Limb (tissue), 2 donors: ENCODE measurements at regions not wholly inside any gene's neighbourhood (a gene's known extent, or its start where the extent isn't known, plus 50 kb on each side); places are given as distances from the start of the nearest gene placed in this dataset.

Experiments used
- DNase-seq, 2 donors: peaks; one replicate each; pipeline ENCODE4 v3.0.0-alpha.2; 2016; ENCODE audit errors: extremely low spot score in 2 of 2

DNA sequence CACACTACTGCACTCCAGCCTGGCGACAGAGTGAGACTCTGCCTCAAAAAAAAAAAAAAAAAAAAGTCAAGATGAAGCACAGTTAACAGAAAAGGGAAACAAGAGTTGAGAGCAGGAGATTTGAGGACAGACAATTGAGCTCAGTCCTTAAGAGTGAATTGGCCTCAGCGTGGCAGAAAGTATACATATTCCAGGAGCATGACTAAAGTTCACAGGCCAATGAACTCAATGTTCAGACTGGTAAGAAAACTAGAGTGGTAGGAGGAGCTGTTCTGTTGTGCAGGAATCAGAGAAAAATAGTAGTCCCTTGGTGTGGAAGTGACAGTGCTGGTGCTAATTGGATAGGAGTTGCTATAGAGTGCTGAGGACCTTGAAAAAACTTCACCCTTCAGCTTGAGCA is 60.0 kb downstream of the NRN1 start:
- no peak for DNase-seq

DNA sequence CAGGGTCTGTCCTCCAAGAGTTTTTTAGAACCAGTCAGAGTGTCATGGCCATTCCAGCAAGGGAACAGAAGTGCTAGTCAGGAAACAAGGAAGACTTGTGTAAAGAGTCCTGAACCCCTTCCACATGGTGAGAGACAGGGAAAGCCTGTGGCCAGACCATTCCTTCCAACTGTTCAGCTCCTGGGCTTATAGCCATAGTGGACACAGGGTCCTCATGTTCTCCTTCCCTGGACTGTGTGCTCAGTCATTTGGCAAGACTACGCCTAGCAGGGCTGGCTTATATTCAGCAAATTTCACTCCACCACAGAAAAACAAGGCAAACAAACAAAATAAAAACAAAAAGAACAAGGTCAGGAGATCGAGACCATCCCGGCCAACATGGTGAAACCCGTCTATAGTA is 60.5 kb downstream of the NRN1 start:
- DNase-seq: no peak

DNA sequence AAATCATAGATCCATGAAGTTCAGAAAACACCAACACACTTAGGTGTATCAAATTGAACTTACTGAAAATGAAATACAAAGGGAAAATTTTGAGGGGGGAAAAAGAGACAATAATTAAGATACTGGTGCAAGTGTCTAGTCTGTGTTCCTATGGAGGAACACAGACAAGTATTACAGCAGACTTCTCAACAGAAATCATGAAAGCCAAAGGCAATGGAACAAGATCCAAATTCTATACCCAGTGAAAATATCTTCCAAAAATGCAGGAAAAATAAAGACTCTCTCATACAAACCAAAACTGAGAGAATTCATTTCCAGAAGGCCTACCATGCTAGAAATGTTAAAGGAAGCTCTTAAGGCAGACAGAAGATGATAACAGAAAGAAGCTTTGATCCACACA is 63.1 kb downstream of the NRN1 start:
- DNase-seq: no peak

DNA sequence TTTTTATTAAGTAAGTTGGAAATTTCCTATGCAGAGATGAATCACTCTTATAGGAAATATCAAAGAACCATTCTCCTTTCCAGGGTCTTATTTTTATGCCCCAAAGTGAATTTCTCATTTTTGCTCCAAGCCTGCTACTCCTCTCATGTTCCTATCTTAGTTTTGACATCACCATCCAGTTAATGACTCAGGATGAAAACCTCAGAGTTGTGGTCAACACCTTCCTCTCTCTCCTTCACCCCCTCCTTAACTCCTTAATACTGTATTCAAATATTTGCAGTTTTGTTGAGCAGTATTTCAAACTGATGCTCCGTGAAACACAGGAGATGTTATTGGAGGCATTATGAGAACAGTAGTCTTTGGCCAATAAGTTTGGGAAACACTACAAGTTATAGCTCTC is 64.1 kb downstream of the NRN1 start:
- no peak for DNase-seq

DNA sequence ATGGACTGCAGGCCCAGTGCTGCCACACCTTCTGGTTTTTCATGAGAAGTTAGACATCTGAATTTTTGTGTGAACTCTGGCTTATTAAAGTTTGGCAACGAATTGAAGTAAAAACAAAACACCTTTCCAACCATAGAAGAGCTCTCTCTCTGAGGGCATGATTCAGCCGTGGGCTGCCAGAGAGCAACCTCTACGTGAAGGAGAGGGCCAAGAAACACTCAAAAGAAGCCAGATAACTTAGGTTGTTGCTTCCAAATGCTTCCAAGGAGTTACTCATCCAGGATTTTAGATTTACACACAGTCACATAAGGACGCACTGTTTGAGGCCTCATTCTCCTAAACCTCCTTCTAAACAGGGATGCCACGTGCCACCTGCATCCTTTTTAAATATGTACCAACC is 65.5 kb downstream of the NRN1 start:
- no peak for DNase-seq

DNA sequence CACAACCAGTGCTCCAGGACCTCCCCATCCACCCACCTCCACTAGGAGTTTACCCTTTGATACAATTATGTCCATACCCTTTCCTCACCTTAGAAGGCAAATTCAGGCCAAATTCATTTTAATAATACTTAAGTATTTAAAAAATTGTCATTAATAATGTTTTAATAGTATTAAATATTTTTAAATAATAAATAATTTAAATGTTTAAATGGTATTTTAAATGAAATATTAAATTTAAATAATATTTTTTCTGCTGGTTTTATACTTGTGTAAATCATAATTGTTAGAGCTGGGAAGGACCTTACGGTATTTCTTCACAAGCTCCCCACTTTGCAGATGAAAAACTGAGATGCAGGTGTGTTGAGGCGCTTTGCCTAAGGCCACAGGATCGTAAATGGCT is 67.8 kb downstream of the NRN1 start:
- no peak for DNase-seq

DNA sequence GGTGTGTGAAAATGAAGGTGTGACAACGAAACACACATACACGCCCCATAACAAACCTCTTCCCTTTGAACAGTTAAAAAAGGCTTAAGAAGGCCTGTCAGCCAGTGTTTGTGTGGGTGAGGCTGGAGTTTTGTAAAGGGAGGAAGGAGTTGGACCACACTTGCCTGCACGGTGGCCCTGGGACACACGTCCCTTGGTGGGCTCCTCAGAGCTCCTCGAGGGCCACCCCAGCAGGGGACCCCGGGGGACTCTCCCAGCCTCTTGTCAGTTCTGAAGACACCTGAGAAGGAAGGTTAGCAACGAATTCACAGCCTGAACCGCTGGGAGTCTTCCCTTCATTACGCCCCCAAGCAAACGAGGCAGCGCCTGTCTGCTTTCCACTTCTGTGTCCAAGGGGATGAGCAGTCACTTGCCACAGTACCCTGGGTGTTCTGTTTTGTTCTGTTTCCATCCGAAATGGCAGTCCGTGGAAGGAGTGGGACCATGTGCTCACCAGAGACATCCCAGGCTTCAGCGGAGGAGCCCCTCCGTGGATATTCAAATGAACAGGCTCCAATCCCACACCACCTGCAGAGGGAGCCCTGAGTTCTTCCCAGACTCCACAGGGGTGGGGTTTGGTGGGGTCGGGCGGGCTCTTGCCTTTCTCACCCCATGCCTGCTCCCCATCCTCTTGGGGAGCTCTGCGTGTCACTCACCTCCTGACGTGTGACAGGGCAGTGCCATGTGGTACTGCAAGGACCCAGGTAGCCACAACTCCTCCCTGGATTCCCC is 68.6 kb downstream of the NRN1 start:
- no peak for DNase-seq

DNA sequence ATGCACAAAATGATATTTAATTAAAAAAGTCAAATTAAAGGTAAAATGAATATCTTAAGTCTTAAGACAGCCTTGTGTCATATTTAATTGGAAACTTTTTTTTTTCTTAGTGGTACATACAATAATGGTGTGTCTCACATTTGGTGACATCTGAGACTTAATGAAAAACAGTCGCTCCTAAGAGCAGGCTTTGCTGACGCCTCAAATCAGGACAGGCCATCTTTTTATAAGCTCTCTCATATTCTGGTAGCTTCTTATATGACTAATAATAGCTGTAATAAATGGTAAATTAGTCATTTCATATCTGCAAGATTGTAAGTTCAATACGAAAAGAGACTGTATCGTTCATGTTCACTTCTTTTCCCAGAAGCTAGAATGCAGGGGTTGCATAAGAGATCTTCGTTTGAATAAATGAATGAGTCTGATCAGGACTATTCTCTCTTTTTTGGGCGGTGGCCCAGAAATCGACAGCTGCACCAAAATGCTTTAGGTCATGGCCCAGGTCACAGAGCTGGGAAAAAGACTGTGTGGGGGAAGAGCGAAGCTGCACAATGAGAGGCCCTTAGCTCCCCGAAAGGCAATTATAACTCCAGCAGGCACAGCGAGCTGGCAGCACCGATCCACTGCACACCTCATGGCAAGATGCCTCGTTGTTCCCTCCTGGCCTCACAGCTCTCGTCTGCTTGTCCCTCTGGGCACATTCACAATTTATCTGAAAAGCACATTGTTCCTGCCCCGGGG is 69.4 kb downstream of the NRN1 start:
- DNase-seq: peak in 1 of 2 donors; percentile 22

DNA sequence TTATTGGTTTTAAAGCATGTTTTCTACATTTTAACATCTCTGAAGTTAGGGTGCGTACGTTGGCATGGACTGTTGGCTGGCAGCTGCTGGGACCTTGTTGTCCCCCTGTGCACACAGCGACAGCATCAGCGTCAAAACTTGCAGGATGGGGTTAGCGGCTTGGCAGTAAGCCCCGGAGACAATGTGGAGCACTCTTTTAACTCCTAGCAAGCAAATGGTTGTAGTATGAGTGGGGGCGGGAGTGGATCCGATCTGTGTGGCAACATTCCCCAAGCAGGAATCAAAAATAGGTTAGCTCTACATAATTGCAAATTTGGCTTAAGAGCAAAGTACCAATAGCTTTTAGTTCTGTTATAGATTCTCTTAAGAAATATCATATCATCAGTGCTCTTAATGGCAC is 70.1 kb downstream of the NRN1 start:
- DNase-seq: peak in 1 of 2 donors; percentile 31

DNA sequence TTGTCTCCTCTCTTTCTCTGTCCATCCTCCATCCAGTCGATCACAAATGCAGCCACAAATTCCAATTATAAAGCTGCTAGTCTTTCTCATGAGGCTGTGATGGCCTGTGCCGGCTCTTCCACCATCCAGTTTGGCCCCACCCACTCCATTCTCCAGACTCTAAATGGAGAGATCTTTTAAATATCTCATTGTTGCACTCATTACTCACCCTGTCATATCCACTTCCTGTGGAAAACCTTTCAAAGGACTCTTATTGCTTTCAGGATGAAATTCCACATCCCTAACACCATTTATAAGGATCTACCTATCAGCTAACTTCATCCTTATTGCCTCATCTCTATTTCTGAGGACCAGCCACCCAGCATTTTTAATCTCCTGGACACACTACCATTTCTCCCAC is 70.6 kb downstream of the NRN1 start:
- DNase-seq: no peak

DNA sequence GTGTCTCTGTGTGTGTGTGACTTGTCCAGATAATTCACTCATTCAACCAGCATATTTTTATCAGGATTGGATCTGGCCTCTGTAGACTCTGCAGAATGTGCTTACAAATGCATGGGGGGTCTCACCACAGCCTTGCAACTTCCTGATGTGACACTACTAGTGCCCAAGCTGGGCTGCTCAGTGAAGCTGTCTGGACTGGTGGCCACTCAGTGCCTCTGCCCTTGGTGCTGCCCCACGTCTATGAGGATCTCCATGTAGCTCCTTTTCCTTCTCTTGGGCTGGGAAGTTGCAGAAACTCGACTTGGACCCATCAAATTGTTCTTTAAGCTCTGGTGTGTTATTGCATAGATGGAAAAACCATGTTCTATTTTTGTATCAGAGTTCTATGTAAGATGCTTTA is 75.8 kb downstream of the NRN1 start:
- DNase-seq: no peak

DNA sequence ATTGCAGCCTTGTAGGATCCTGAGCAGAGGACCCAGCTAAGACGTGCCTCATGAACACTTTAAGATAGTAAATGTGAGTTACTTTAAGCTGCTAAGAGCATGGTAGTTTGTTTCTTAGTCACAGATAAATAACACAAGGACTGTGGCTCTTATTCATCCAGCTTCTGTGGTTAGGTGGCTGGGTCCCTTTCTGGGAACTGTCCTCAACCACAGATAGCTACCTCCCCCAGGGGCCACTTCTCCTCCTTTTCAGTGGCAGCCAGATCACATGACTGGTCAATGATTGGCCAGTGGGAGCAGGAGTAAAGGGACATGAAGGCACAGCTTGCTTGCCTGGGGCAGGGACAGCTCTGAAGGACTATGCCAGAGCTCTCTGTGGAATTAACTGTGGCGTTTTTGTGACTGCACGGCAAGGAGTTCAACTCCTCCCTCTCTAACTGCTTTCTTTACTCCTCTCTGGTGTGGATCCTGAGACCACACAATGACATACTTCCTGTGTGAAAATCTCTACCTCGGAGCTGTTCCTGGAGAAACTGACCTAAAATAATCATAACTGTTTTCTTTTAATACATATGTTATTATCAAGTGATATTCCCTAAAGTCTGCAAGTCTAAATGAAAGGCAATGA is 76.5 kb downstream of the NRN1 start:
- no peak for DNase-seq

DNA sequence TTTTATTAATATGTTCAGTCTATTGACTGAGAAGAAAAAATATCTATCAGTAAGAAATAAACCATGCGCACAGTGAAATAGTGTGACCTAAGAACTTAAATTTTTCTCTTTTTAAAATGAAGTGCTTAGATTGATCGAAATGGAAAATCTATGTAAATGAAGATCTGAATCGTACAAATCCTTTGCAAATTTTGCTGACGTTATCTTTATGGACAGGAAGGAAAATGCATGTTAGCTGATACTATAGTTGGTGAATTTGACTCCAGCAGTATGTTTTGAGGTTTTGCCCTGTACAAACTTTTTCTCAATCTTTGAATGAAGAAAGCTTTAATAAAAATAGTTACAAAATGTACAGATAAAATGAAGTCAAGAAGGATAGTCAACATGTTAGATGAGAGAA is 82.9 kb downstream of the NRN1 start:
- DNase-seq: no peak

DNA sequence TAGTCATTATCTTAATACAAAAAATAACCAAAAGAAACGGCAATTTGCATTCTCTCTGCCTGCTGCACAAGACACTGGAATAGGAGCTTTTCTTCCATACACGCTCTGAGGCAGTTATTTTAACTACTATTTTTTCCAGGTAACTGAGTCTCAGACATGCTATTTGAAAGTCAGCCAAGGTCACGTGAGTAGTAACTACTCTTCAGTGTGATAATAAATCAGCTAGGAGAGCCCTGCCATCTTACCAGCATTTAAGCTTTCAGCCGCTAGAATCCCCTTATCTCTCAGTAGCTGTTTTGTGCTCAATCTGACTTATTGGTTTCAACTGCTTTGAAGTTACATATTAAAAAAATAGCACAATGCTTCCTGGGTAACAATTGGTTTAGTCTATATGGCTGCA is 84.5 kb downstream of the NRN1 start:
- no peak for DNase-seq

DNA sequence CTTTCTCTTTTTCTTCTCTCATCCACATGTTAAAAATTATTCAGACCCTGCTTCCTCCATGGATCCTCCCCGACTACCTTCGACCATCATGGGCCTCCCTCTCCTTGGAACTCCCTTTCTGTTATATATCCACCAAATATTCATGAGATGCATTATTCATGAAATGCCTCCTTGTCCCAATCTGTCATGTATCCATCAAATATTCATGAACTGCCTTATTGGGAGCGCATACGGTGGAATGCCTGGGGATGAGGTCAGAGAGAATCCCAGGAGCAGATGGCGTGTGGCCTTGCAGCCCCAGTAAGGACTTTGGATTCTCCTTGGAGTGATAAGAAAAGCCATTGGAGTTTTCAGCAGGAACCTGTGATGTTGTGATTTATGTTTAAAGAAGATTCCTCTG is 97.0 kb downstream of the NRN1 start:
- DNase-seq: no peak

DNA sequence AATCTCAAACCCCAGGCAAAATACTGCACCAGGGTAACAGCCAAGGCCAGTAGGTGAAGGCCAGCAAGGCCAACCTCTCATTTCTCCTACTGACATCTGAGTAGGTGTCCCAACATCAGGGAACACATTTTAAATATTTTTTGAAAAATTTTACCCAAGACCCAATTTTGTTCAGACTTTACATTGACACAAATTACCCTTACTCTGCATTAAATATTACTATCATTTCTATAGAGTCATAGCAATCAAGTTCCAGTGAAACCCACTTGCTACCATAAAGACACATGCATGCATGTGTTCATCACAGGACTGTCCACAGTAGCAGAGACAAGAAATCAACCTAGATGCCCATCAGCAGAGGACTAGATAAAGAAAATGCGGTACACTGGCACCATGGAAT is 99.9 kb downstream of the NRN1 start:
- DNase-seq: no peak

DNA sequence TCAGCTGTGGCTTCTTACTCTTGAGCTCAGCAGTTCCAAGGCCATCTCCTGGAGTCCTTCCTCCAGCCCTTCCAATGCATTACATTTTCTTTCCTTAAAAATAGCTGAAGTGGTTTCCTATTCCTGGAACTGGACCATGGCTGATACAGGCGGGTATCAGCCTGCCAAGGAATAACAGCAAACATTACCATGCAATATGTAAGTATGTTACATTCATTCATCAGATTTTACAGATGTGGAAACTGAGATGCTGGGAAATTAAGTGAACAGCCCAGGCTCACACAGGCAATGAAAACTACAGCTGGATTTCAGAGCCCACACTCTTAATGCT is 100.4 kb downstream of the NRN1 start:
- no peak for DNase-seq

DNA sequence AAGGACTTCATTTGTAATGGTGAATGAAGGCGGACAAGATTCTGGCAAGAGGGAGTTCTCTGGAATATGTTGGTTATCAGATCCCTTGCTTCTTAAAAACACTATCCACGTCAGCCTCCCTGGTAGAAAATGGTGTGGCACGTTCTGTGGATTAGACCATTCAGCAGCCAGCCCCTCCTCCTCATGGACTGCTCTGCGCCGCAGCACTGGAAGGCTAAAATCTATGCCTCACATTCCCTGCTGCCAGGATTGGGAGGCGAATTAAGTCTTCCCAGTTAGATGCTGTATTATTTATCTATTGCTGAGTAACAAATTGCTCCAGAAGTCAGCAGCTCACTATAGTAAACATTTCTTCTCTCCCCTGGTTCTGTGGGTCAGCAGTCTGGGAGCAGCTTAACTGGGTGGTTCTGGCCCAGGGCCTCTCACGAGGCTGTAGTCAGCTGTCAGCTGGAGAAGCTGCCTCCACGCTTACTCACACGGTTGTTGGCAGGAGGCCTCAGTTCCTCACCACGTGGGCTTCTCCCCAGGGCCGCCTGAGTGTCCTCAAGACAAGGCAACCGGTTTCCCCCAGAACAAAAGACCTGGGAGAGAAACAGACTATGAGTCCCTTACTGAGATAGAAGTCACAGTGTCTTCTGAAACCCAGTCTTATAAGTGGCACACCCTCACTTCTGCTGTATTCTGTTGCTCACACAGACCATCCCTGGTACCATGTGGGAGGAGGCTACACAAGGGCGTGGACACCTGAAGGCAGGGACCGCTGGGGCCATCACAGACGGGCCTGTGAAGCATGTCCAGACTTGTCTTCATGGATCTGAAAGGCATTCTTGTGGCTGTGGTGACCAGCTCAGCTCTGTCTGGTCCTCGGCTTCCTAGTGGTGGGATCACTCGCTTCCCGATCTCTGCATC is 101.0 kb downstream of the NRN1 start:
- no peak for DNase-seq

DNA sequence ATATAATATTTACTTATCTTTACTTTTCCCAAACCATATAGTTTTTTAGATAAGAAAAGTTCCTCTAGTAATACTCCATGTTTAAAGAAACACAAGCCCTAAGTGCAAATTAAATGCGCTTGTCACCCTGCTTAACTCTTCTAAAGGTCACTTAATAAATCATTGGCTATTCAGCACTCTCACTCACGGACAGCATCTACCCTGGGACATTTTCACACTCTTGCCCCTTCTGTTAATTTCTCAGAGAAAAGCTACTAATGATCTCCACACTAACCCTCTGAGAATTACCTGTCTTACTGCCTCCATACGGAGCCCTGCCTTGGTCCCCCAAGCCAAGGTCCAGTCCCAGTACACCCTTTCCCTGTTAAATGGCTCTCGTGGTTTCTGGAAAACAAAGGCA is 102.2 kb downstream of the NRN1 start:
- DNase-seq: no peak

DNA sequence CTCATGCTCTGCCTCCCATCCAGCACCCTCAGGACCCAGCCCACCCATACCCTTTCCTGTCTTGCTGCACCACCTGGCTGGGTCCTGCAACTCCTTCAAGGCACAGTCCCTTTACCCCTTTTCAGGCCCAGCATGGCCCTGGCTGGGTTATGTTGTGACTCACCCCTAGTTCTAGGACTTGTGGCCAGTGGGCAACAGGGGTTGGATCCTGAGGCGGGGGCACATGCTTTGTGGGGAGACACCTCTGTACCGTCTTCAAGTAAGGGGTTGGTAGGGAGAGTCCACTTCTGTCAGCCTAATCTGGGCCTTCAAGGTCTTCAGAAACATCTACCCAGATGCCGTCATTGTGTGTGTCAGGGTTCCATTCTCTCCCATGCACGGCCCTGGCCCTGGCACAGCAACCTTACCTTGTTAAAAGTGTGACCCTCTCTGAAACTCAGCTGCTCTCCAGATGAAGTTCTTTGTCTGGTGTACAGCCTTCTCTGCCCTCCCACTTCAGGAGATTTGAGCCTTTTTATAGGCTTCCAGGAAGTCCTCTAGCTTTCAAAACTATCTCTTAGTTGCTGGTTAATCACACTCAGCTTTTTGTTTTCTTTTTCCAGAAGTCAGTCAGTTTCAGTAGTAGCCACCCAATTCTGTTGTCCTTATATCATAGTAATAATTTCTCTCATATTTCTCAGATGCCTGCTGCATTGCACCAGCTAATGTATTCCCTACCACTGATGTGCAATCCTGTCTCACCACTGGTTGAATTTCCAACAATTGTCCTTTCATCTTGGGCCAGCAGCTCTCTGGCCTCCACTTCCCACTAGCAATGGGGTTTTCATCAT is 107.3 kb downstream of the NRN1 start:
- no peak for DNase-seq

DNA sequence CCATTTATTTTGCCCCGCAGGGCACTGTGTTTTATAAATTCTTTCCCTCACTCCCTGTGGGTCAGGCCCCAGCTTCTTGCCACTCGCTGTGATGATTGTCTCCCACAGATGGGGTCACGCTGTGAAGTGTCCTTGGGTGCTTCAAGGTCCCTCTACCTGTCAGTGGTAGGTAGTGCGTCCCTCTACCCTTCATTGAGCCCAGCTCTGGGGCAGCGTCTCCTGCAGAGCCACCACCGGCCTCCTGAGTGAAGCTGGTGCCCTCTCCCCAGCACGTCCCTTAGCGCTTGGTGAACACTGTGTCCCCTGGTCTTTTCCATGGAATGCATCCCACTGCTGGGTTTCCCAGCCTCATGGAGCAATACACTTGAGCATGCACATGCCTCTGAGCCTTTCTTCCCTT is 108.2 kb downstream of the NRN1 start:
- DNase-seq: no peak
